Parathyroid adenoma (tissue), 2 donors: ENCODE measurements at regions not wholly inside any gene's neighbourhood (a gene's known extent, or its start where the extent isn't known, plus 50 kb on each side); places are given as distances from the start of the nearest gene placed in this dataset.

ENCODE experiments used
- H2AFZ ChIP-seq: fragments of 300-600 bp; sonication (generic); one replicate; pipeline ENCODE4 v1.7.0; 2017; ENCODE audit warnings: antibody characterized with exemption, mild to moderate bottlenecking
- H3K27ac ChIP-seq: fragments of 300-600 bp; sonication (generic); one replicate; pipeline ENCODE4 v1.7.0; 2017
- H3K27me3 ChIP-seq: fragments of 300-600 bp; sonication (generic); one replicate; pipeline ENCODE4 v1.7.0; 2017; ENCODE audit warnings: low read length; ENCODE audit not compliant: control insufficient read depth, insufficient read depth
- H3K36me3 ChIP-seq: fragments of 300-600 bp; sonication (generic); one replicate; pipeline ENCODE4 v1.7.0; 2017; ENCODE audit warnings: low read length; ENCODE audit not compliant: control insufficient read depth, insufficient read depth
- H3K4me1 ChIP-seq: fragments of 300-600 bp; sonication (generic); one replicate; pipeline ENCODE4 v1.7.0; 2017; ENCODE audit warnings: control low read depth
- H3K4me2 ChIP-seq: fragments of 300-600 bp; sonication (generic); one replicate; pipeline ENCODE4 v1.7.0; 2017; ENCODE audit warnings: low read length
- H3K4me3 ChIP-seq: fragments of 300-600 bp; sonication (generic); one replicate; pipeline ENCODE4 v1.7.0; 2017; ENCODE audit warnings: low read depth, low read length
- H3K79me2 ChIP-seq: fragments of 300-600 bp; sonication (generic); one replicate; pipeline ENCODE4 v1.7.0; 2017; ENCODE audit warnings: control low read depth
- H3K9ac ChIP-seq: fragments of 300-600 bp; sonication (generic); one replicate; pipeline ENCODE4 v1.7.0; 2017; ENCODE audit warnings: mild to moderate bottlenecking
- H3K9me3 ChIP-seq: fragments of 300-600 bp; sonication (generic); one replicate; pipeline ENCODE4 v1.7.0; 2017; ENCODE audit warnings: low read length; ENCODE audit not compliant: control insufficient read depth
- TF ChIP-seq, protein P1 (sequence below): fragments of 300-600 bp; sonication (generic); IDR thresholded peaks from one replicate; pipeline ENCODE4 v1.7.0; 2017; ENCODE audit warnings: antibody characterized with exemption, mild to moderate bottlenecking
- donor health status: primary hyperparathyroidism.

DNA sequence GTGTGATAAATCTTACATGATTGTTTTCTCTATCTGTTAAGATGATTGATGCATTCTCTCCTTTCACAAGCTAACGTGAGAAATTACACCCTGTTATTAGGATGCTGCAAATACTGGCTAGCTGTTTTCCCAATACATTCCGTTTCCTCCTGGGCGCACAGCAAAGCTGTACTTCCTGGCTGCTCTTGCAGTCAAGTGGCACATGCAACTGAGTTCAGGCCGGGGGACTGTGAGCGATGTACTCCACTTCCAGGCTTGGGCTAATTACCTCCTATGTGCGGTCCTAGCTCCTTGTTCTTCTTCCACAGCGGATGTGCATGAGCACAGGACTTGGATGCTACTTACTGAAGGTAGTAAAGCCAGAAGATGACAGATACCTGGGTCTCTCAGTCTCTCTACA is 234.9 kb upstream of the SESN3 start:
- Histone ChIP-seq H3K27me3 (no peaks in the 10 kb centered on the region), H3K9ac (no peak overlapping the region), H2AFZ (no peak overlapping the region), H3K9me3 (no peaks in the 10 kb centered on the region), H3K36me3 (no peaks in the 10 kb centered on the region), H3K4me3 (no peak overlapping the region), H3K79me2 (no peaks in the 10 kb centered on the region), H3K4me2 (no peak overlapping the region), H3K27ac (no peak overlapping the region), H3K4me1 (no peaks in the 10 kb centered on the region)
- TF ChIP-seq, protein P1, sequence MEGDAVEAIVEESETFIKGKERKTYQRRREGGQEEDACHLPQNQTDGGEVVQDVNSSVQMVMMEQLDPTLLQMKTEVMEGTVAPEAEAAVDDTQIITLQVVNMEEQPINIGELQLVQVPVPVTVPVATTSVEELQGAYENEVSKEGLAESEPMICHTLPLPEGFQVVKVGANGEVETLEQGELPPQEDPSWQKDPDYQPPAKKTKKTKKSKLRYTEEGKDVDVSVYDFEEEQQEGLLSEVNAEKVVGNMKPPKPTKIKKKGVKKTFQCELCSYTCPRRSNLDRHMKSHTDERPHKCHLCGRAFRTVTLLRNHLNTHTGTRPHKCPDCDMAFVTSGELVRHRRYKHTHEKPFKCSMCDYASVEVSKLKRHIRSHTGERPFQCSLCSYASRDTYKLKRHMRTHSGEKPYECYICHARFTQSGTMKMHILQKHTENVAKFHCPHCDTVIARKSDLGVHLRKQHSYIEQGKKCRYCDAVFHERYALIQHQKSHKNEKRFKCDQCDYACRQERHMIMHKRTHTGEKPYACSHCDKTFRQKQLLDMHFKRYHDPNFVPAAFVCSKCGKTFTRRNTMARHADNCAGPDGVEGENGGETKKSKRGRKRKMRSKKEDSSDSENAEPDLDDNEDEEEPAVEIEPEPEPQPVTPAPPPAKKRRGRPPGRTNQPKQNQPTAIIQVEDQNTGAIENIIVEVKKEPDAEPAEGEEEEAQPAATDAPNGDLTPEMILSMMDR, result no peak

DNA sequence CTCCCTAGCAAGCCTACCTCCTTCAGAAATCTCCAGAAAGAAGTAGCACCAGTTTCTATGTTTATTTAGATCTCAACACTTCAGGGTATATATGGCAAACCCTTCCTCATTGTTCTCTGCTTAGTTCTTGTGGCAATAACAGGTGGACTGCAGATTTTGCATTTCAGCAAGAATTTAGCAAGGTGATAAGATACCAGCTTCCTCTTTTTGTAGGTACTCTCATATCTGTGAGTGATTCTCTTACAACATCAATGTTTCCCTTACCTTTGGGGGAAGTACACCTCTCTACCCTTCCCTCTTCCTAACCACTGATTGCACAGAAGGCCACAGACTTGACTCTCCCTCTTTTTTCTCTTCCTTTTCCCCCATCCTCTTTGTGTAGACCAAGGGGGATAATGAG is 230.9 kb upstream of the SESN3 start:
- Histone ChIP-seq H3K79me2 (no peaks in the 10 kb centered on the region), H3K9ac (no peak overlapping the region), H2AFZ (no peak overlapping the region), H3K27me3 (no peaks in the 10 kb centered on the region), H3K36me3 (no peaks in the 10 kb centered on the region), H3K4me3 (no peak overlapping the region), H3K27ac (no peak overlapping the region), H3K9me3 (no peaks in the 10 kb centered on the region), H3K4me1 (no peaks in the 10 kb centered on the region), H3K4me2 (no peak overlapping the region)
- TF ChIP-seq, protein P1, result no peak

DNA sequence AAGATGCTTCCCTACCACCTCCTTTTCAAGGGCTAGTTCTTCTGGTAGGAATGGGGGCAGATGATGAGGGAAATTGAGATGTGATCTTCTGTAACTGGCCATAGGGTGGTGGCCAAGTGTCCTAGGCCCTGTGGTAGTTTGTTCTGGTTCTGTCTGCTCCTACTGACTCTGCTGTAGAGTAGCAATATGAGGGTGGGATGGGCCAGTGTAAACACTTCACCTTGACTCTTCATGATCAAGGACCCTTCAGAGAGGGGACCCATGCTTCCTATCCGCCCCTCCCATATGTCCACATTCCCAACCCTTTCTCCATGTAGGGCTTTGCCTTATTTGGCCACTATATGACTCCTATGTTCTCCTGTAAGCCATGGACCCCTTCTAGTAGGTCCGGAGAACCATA is 230.3 kb upstream of the SESN3 start:
- H3K9ac ChIP-seq, result no peak overlapping the region
- no peak overlapping the region for H2AFZ ChIP-seq
- no peaks in the 10 kb centered on the region for H3K9me3 ChIP-seq
- no peak overlapping the region for H3K4me3 ChIP-seq
- H3K4me1 ChIP-seq, result no peaks in the 10 kb centered on the region
- H3K36me3 ChIP-seq, result no peaks in the 10 kb centered on the region
- no peak overlapping the region for H3K4me2 ChIP-seq
- no peaks in the 10 kb centered on the region for H3K27me3 ChIP-seq
- no peaks in the 10 kb centered on the region for H3K79me2 ChIP-seq
- TF ChIP-seq, protein P1, result no peak
- H3K27ac ChIP-seq, result no peak overlapping the region

DNA sequence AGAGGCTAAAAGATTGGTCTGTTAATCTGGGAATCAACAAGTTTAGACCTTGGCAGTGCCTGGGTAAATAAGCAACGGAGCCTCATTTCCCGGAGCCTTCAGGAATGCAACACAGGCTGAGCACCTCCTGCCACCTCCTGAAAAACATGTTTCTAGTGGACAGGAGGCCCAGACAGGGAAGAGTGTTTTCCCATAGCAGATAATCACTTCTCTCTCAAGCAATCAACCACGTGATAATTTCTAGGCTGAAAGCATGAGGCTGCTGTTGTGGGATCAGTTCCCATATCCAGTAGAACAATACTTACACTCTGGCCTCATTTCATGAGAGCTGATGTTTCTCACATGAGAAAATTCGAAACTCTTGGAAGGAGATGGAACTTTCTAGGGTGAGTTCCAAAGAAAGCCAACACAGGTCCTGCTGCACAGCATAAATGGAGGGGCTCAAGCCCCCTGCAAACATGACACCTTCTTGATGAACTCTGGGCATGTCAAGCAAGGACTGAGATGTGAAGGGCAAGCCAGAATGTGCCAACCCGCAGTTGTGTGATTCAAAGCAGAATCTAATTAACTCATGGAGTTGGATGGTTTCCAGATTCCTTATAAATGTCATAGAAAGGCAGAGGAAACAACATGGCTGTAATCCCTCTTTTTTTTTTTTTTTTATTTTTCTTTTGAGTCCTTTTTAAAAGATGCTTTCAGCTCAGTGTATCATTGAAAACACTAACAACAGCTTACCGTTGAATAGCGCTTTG is 228.5 kb upstream of the SESN3 start:
- TF ChIP-seq, protein P1, result no peak
- no peaks in the 10 kb centered on the region for H3K9me3 ChIP-seq
- H3K4me1 ChIP-seq, result no peaks in the 10 kb centered on the region
- no peaks in the 10 kb centered on the region for H3K36me3 ChIP-seq
- H3K4me2 ChIP-seq, result no peak overlapping the region
- no peaks in the 10 kb centered on the region for H3K79me2 ChIP-seq
- H3K27ac ChIP-seq, result no peak overlapping the region
- no peak overlapping the region for H3K9ac ChIP-seq
- H3K4me3 ChIP-seq, result no peak overlapping the region
- no peaks in the 10 kb centered on the region for H3K27me3 ChIP-seq
- peak overlapping the region; percentile 61 for H2AFZ ChIP-seq
